K562 (cell line): ENCODE measurements at regions not wholly inside any gene's neighbourhood (a gene's known extent, or its start where the extent isn't known, plus 50 kb on each side); places are given as distances from the start of the nearest gene placed in this dataset.

Source experiments
- BCL6 ChIP-seq: fragments of 250-450 bp; sonication (Bioruptor Pico); IDR thresholded peaks from 2 replicates; pipeline ENCODE4 v1.4.0; 2020
- CREB5 ChIP-seq: fragments of 250-450 bp; sonication (Bioruptor Pico); IDR thresholded peaks from 2 replicates; pipeline ENCODE4 v1.5.0; 2020; ENCODE audit warnings: mild to moderate bottlenecking
- E2F6 ChIP-seq, 2 experiments: IDR thresholded peaks; 2 replicates each; pipeline ENCODE4 v1.6.1; 2011; ENCODE audit warnings: borderline replicate concordance in 1 of 2, control low read depth in 1 of 2, low read depth in 1 of 2, low read length in 1 of 2, mild to moderate bottlenecking in 1 of 2, mixed read lengths in 1 of 2, moderate library complexity in 1 of 2; ENCODE audit not compliant: insufficient read depth in 1 of 2, insufficient read length in 1 of 2, poor library complexity in 1 of 2, severe bottlenecking in 1 of 2; ENCODE audit errors: extremely low read depth in 1 of 2
- ELF4 ChIP-seq: fragments of 450-650 bp; formaldehyde crosslinking; IDR thresholded peaks from 2 replicates; pipeline ENCODE4 v1.4.0; 2022; ENCODE audit warnings: missing genetic modification characterization
- GABPA ChIP-seq: fragments of 200-800 bp; sonication (Bioruptor generic); conservative IDR thresholded peaks from 2 replicates; pipeline ENCODE4 v1.6.1; 2016; ENCODE audit warnings: low read depth, missing genetic modification characterization, missing compliant biosample characterization
- JUN ChIP-seq, 2 experiments: sonication (generic) in 1 of 2; formaldehyde crosslinking in 1 of 2; IDR thresholded peaks; 2 replicates each; pipeline versions ENCODE4 v1.6.1 to v1.8.0; 2012 to 2022; ENCODE audit warnings: borderline replicate concordance in 2 of 2, mild to moderate bottlenecking in 2 of 2, improper control_type of control experiment in 1 of 2, low read depth in 1 of 2, low read length in 1 of 2, missing genetic modification reagents in 1 of 2
- ZNF124 ChIP-seq: sonication (generic); formaldehyde crosslinking; IDR thresholded peaks from 2 replicates; pipeline ENCODE4 v1.8.1; 2022; ENCODE audit warnings: missing genetic modification reagents
- ZNF398 ChIP-seq: fragments of 250-450 bp; sonication (Bioruptor Pico); IDR thresholded peaks from 2 replicates; pipeline ENCODE4 v1.8.0; 2021; ENCODE audit warnings: moderate library complexity, mild to moderate bottlenecking, inconsistent platforms
- ZZZ3 ChIP-seq: fragments of 450-650 bp; IDR thresholded peaks from 2 replicates; pipeline ENCODE4 v1.6.1; 2016; ENCODE audit warnings: antibody characterized with exemption, mild to moderate bottlenecking, moderate library complexity

GRCh38 chr13:76293346-76293745 is 592.9 kb downstream of the KCTD12 start:
- no peak for TF ChIP-seq E2F6 (IDR thresholded peaks at IDR 0.05; ENCODE audit: borderline replicate concordance in 1 of 2, extremely low read depth in 1 of 2, insufficient read depth in 1 of 2, insufficient read length in 1 of 2, low read depth in 1 of 2, low read length in 1 of 2, poor library complexity in 1 of 2, severe bottlenecking in 1 of 2)
- TF ChIP-seq ZZZ3: no peak
- TF ChIP-seq CREB5 (CRISPR knock-in tag): no peak
- no peak for TF ChIP-seq JUN (IDR thresholded peaks at IDR 0.05; ENCODE audit: borderline replicate concordance, low read depth, low read length)
- TF ChIP-seq JUN (CRISPR knock-in tag; IDR thresholded peaks at IDR 0.05; ENCODE audit: borderline replicate concordance): no peak
- no peak for TF ChIP-seq BCL6
- TF ChIP-seq ZNF398 (CRISPR knock-in tag): no peak
- no peak for TF ChIP-seq GABPA (tag)
- no peak for TF ChIP-seq ZNF124 (CRISPR knock-in tag)
- TF ChIP-seq ELF4 (CRISPR knock-in tag): no peak
